GM12892 (cell line): ENCODE measurements at regions not wholly inside any gene's neighbourhood (a gene's known extent, or its start where the extent isn't known, plus 50 kb on each side); places are given as distances from the start of the nearest gene placed in this dataset.

Source experiments
- POLR2A ChIP-seq: IDR thresholded peaks from 2 replicates; pipeline ENCODE4 v1.6.1; 2011; ENCODE audit warnings: low read depth, low read length, control low read depth
- POLR2AphosphoS5 ChIP-seq: IDR thresholded peaks from 2 replicates; pipeline ENCODE4 v1.6.1; 2011; ENCODE audit warnings: low read depth, low read length, control low read depth
- TAF1 ChIP-seq: IDR thresholded peaks from 2 replicates; pipeline ENCODE4 v1.6.1; 2011; ENCODE audit warnings: low read depth, mild to moderate bottlenecking, control low read depth, low read length, borderline replicate concordance

GRCh38 chr4:132572210-132572609 lies 576.9 kb upstream of the PCDH10 start:
- TF ChIP-seq POLR2A (no peak), TAF1 (no peak), POLR2AphosphoS5 (no peak)
